GM12878 (cell line): ENCODE measurements at regions not wholly inside any gene's neighbourhood (a gene's known extent, or its start where the extent isn't known, plus 50 kb on each side); places are given as distances from the start of the nearest gene placed in this dataset.

ENCODE experiments used
- ATAC-seq: fragments of 200-7000 bp; cut with Tn5 transposase; 3 replicates; pipeline ENCODE4 v1.9.1; 2020; ENCODE audit warnings: mild to moderate bottlenecking, moderate library complexity
- BruUV-seq: library from RNA; stranded (reverse); fragments of 400-500 nt; replicated peaks from 2 replicates; lab custom pipeline; 2021; lab: Mats Ljungman, UMichigan
- CTCF ChIA-PET: fragments of 300-600 bp; sonication (Branson Sonifier 250); formaldehyde crosslinking; extraction: SDS; loops from one replicate; lab custom pipeline; 2021; ENCODE audit warnings: inconsistent platforms; lab: Yijun Ruan, JAX
- POLR2A ChIA-PET: fragments of 350-600 bp; formaldehyde crosslinking; extraction: SDS; loops from one replicate; lab custom pipeline; 2021; ENCODE audit warnings: inconsistent platforms; lab: Charles Lee
- RAD21 ChIA-PET: fragments of 300-600 bp; sonication (Branson Sonifier 250); formaldehyde crosslinking; loops from one replicate; lab custom pipeline; 2023; ENCODE audit warnings: antibody characterized with exemption; ENCODE audit not compliant: unreplicated experiment; lab: Charles Lee
- SMC1A ChIA-PET: fragments of 300-600 bp; sonication (Branson Sonifier 250); formaldehyde crosslinking; loops from one replicate; lab custom pipeline; 2023; ENCODE audit not compliant: unreplicated experiment, uncharacterized antibody; lab: Charles Lee
- DNase-seq: peaks from one replicate; pipeline ENCODE4 v3.0.0-alpha.2; 2011; ENCODE audit warnings: low read depth, low spot score
- FAIRE-seq: peaks from 3 replicates; lab custom pipeline; 2011; peaks lifted over from hg19 to GRCh38; lab: Jason Lieb, UNC
- H2AFZ ChIP-seq: 2 replicates; pipeline ENCODE4 v1.6.0; 2011; ENCODE audit warnings: low read depth, low read length, control low read depth; ENCODE audit not compliant: control insufficient read depth
- H3K27ac ChIP-seq: 2 replicates; pipeline ENCODE4 v1.5.1; 2011; ENCODE audit warnings: control low read depth; ENCODE audit not compliant: control insufficient read depth, insufficient read depth
- H3K27me3 ChIP-seq, 2 experiments: replicated peaks in 1 of 2; 2 replicates each; pipeline versions ENCODE4 v1.6.0 to v1.6.1; 2011; ENCODE audit warnings: low read length in 1 of 2; ENCODE audit not compliant: control insufficient read depth in 2 of 2, insufficient read depth in 2 of 2
- H3K36me3 ChIP-seq, 2 experiments: 2 replicates each; pipeline ENCODE4 v1.5.1; 2011; ENCODE audit warnings: low read length in 1 of 2; ENCODE audit not compliant: control insufficient read depth in 2 of 2, insufficient read depth in 2 of 2
- H3K4me1 ChIP-seq: 2 replicates; pipeline ENCODE4 v1.6.1; 2011; ENCODE audit warnings: mild to moderate bottlenecking, low read length, moderate library complexity, mixed read lengths; ENCODE audit not compliant: control insufficient read depth, insufficient read depth
- H3K4me2 ChIP-seq: 2 replicates; pipeline ENCODE4 v1.6.0; 2011; ENCODE audit warnings: control low read depth; ENCODE audit not compliant: control insufficient read depth, insufficient read depth
- H3K4me3 ChIP-seq: fragments of 200-600 bp; sonication (generic); 2 replicates; pipeline ENCODE4 v1.5.1; 2016
- H3K79me2 ChIP-seq: 2 replicates; pipeline ENCODE4 v1.6.0; 2011; ENCODE audit warnings: low read length; ENCODE audit not compliant: control insufficient read depth, insufficient read depth
- H3K9ac ChIP-seq: 2 replicates; pipeline ENCODE4 v1.8.0; 2011; ENCODE audit warnings: low read length, control low read depth, mixed read lengths; ENCODE audit not compliant: control insufficient read depth, insufficient read depth
- H3K9me3 ChIP-seq: replicated peaks from 3 replicates; pipeline ENCODE4 v1.5.1; 2011; ENCODE audit warnings: mild to moderate bottlenecking, low read length; ENCODE audit not compliant: control insufficient read depth, insufficient read depth
- H4K20me1 ChIP-seq: 2 replicates; pipeline ENCODE4 v1.6.0; 2011; ENCODE audit not compliant: control insufficient read depth, insufficient read depth
- BACH1 ChIP-seq: fragments of 450-650 bp; IDR thresholded peaks from 2 replicates; pipeline ENCODE4 v1.6.1; 2017; ENCODE audit warnings: mild to moderate bottlenecking, borderline replicate concordance
- BRCA1 ChIP-seq: IDR thresholded peaks from 2 replicates; pipeline ENCODE4 v1.6.1; 2011; ENCODE audit warnings: low read depth, low read length, improper control_type of control experiment
- E2F4 ChIP-seq: IDR thresholded peaks from 2 replicates; pipeline ENCODE4 v1.6.1; 2012; ENCODE audit warnings: low read depth, low read length, improper control_type of control experiment
- ETV6 ChIP-seq, 2 experiments: fragments of 450-650 bp in 1 of 2; IDR thresholded peaks in 1 of 2; conservative IDR thresholded peaks in 1 of 2; 2 replicates each; pipeline ENCODE4 v1.6.1; 2014; ENCODE audit warnings: antibody characterized with exemption in 1 of 2, borderline replicate concordance in 1 of 2, low read depth in 1 of 2, mild to moderate bottlenecking in 1 of 2, moderate library complexity in 1 of 2
- FOXM1 ChIP-seq: IDR thresholded peaks from 2 replicates; pipeline ENCODE4 v1.6.1; 2012; ENCODE audit warnings: low read depth, mild to moderate bottlenecking, inconsistent platforms, low read length, moderate library complexity
- JUND ChIP-seq: IDR thresholded peaks from 2 replicates; pipeline ENCODE4 v1.6.1; 2012; ENCODE audit warnings: low read depth, mild to moderate bottlenecking, low read length, improper control_type of control experiment, moderate library complexity
- MEF2B ChIP-seq: fragments of 450-650 bp; IDR thresholded peaks from 2 replicates; pipeline ENCODE4 v1.6.1; 2018; ENCODE audit warnings: mild to moderate bottlenecking, moderate library complexity; ENCODE audit not compliant: partially characterized antibody, poor library complexity, severe bottlenecking
- MTA2 ChIP-seq: fragments of 450-650 bp; IDR thresholded peaks from 2 replicates; pipeline ENCODE4 v1.6.1; 2016; ENCODE audit warnings: low read depth, mild to moderate bottlenecking, moderate library complexity
- POLR2AphosphoS5 ChIP-seq: IDR thresholded peaks from 2 replicates; pipeline ENCODE4 v1.6.1; 2011; ENCODE audit warnings: mild to moderate bottlenecking, low read length, inconsistent platforms
- PRDM15 ChIP-seq: fragments of 450-650 bp; formaldehyde crosslinking; IDR thresholded peaks from 2 replicates; pipeline ENCODE4 v1.4.0; 2020; ENCODE audit warnings: mild to moderate bottlenecking, moderate library complexity
- RELB ChIP-seq: fragments of 450-650 bp; IDR thresholded peaks from 2 replicates; pipeline ENCODE4 v1.6.1; 2017; ENCODE audit warnings: low read depth, mild to moderate bottlenecking, moderate library complexity
- SUPT20H ChIP-seq: IDR thresholded peaks from 2 replicates; pipeline ENCODE4 v1.6.1; 2011; ENCODE audit warnings: low read depth, mild to moderate bottlenecking, low read length, moderate library complexity, borderline replicate concordance; ENCODE audit not compliant: control insufficient read depth
- TAF1 ChIP-seq: IDR thresholded peaks from 2 replicates; pipeline ENCODE4 v1.6.1; 2011; ENCODE audit warnings: mild to moderate bottlenecking, low read depth, low read length, borderline replicate concordance
- ZNF207 ChIP-seq: fragments of 450-650 bp; IDR thresholded peaks from 2 replicates; pipeline ENCODE4 v1.6.1; 2014; ENCODE audit warnings: antibody characterized with exemption, mild to moderate bottlenecking, borderline replicate concordance
- WGBS: methylation state at CpG from one replicate; pipeline ENCODE4 v1.1.6; 2016; ENCODE audit warnings: low lambda C conversion rate; ENCODE audit not compliant: insufficient replicate concordance, insufficient coverage; ENCODE audit errors: missing lambda C conversion rate; 5-methylcytosine and 5-hydroxymethylcytosine counted together
- in situ Hi-C: fragments of 300-500 bp; cut with MboI; formaldehyde crosslinking; loops from 9 replicates; pipeline ENCODE4 v1.14.3; 2018; ENCODE audit warnings: mixed read lengths
- intact Hi-C: fragments of 100-400 bp; cut with micrococcal nuclease; formaldehyde crosslinking; loops from one replicate; pipeline ENCODE4 v1.14.2; 2022; ENCODE audit not compliant: unreplicated experiment

- ChIA-PET CTCF (interaction anchor here (0.6 to 1.4 kb wide), 2 partner anchors 14 to 274 kb away, joined by 3 to 4 read pairs; no protein-coding TSS in a partner anchor), SMC1A (interaction anchor here (1.1 to 1.2 kb wide), 3 partner anchors 18 to 228 kb away, joined by 3 to 4 read pairs (median 3); no protein-coding TSS in a partner anchor), RAD21 (no interaction called here)
- Histone ChIP-seq H3K9ac (no peak overlapping the region), H3K79me2 (no peaks in the 10 kb centered on the region), H3K36me3 (no peaks in the 10 kb centered on the region)
- DNase-seq, result no peak
- TF ChIP-seq POLR2AphosphoS5, result no peak
- TF ChIP-seq JUND, result no peak
- no peak for TF ChIP-seq BACH1
- TF ChIP-seq MEF2B, result no peak
- TF ChIP-seq FOXM1, result no peak
- no peak for TF ChIP-seq SUPT20H
- no peak for TF ChIP-seq PRDM15 (CRISPR knock-in tag)
- TF ChIP-seq ZNF207, result no peak
- TF ChIP-seq TAF1, result no peak
- no peak for TF ChIP-seq BRCA1
- TF ChIP-seq ETV6 (conservative IDR thresholded peaks at IDR 0.05 in 1 of 2, IDR thresholded peaks at IDR 0.05 in 1 of 2; ENCODE audit: borderline replicate concordance in 1 of 2, low read depth in 1 of 2), result no peak
- no peak for TF ChIP-seq E2F4
- TF ChIP-seq RELB, result no peak
- TF ChIP-seq MTA2, result no peak
- TF ChIP-seq, all 136 proteins: peak for 0
- Histone ChIP-seq H3K27me3 (no peaks in the 10 kb centered on the region), H3K4me3 (no peak overlapping the region), H3K9me3 (no peaks in the 10 kb centered on the region), H3K27ac (no peak overlapping the region), H3K4me1 (no peaks in the 10 kb centered on the region), H2AFZ (no peak overlapping the region), H4K20me1 (no peaks in the 10 kb centered on the region), H3K4me2 (no peak overlapping the region)
- BruUV-seq, result no TSS peak
- ATAC-seq (no peak), FAIRE-seq (peak; percentile 61)
- POLR2A ChIA-PET, result no interaction called here
- 49% methylated on average over 3 of the region's 3 CpGs for WGBS
- in situ Hi-C loops (no loop called here), intact Hi-C loops (no loop called here)
Measured at GRCh38 chr6:74638412-74638811, 567.4 kb downstream of the COL12A1 start.
